A673 (cell line): ENCODE measurements at regions not wholly inside any gene's neighbourhood (a gene's known extent, or its start where the extent isn't known, plus 50 kb on each side); places are given as distances from the start of the nearest gene placed in this dataset.

Experiments used
- CTCF ChIP-seq: fragments of 300-800, 200-600 bp; sonication (generic); conservative IDR thresholded peaks from 2 replicates; pipeline ENCODE4 v1.5.1; 2017; ENCODE audit warnings: low read depth, mild to moderate bottlenecking, antibody characterized with exemption, low read length, moderate library complexity, mixed read lengths
- EZH2 ChIP-seq: fragments of 200-600 bp; sonication (generic); IDR thresholded peaks from 2 replicates; pipeline ENCODE4 v1.6.1; 2017; ENCODE audit warnings: borderline replicate concordance, low read depth, mild to moderate bottlenecking, mixed read lengths, antibody characterized with exemption, low read length; ENCODE audit not compliant: poor library complexity, severe bottlenecking

- TF ChIP-seq CTCF, result no peak
- no peak for TF ChIP-seq EZH2
Measured at GRCh38 chr12:105841840-105842239, 296.9 kb downstream of the NUAK1 start.
